Testis (tissue), 2 donors: ENCODE measurements at regions not wholly inside any gene's neighbourhood (a gene's known extent, or its start where the extent isn't known, plus 50 kb on each side); places are given as distances from the start of the nearest gene placed in this dataset.

ENCODE experiments used
- POLR2A ChIP-seq: fragments of 450-650 bp; IDR thresholded peaks from one replicate; pipeline ENCODE4 v1.6.1; 2017; ENCODE audit warnings: antibody characterized with exemption, mild to moderate bottlenecking, moderate library complexity
- TF ChIP-seq, protein P1 (sequence below), 3 experiments: fragments of 450-650 bp in 2 of 3; fragments of 200-600 bp in 1 of 3; sonication (generic) in 1 of 3; IDR thresholded peaks; one replicate each; pipeline ENCODE4 v1.5.1; 2016 to 2019; ENCODE audit warnings: antibody characterized with exemption in 3 of 3, mild to moderate bottlenecking in 2 of 3, moderate library complexity in 1 of 3

DNA sequence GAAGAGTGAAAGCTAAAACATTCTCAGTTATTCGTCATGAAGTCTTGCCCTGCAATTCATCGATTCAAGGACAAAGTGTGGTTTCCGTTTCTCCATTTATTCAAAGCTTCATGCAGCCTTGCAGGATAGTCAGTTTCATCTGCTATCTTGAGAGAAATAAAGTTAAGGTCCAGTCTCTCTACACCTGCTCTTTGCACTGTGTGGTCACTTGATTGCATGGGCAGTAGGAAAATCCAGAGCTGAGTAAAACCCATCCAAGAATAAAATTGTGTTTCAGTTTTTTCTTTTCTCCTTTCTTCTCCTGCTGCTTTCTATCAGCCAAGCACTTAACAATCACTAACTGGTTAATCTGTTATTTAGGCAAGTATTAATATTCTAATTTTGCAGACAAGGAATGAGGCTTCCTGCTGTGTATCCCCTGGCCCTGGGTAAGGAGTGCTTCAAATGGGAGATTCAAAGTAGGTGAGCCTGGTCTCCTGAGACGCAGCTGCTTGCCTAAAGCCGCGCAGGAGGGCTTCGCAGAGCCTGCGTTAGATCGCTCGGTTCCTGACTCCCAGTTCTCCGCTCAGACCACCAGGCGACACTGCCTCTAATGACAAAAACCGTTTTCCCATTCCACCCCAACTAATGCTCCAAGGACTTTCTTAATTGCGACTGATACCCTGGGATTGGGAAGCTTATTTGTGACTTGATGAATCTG lies 808.3 kb downstream of the TFAP2A start:
- TF ChIP-seq POLR2A, result no peak
- TF ChIP-seq, protein P1, sequence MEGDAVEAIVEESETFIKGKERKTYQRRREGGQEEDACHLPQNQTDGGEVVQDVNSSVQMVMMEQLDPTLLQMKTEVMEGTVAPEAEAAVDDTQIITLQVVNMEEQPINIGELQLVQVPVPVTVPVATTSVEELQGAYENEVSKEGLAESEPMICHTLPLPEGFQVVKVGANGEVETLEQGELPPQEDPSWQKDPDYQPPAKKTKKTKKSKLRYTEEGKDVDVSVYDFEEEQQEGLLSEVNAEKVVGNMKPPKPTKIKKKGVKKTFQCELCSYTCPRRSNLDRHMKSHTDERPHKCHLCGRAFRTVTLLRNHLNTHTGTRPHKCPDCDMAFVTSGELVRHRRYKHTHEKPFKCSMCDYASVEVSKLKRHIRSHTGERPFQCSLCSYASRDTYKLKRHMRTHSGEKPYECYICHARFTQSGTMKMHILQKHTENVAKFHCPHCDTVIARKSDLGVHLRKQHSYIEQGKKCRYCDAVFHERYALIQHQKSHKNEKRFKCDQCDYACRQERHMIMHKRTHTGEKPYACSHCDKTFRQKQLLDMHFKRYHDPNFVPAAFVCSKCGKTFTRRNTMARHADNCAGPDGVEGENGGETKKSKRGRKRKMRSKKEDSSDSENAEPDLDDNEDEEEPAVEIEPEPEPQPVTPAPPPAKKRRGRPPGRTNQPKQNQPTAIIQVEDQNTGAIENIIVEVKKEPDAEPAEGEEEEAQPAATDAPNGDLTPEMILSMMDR (IDR thresholded peaks at IDR 0.05), result no peak
